ENCODE measurements at regions not wholly inside any gene's neighbourhood (a gene's known extent, or its start where the extent isn't known, plus 50 kb on each side); places are given as distances from the start of the nearest gene placed in this dataset.
A peak's percentile ranks its signal among the peaks of the same experiment; 100 is the strongest.
"Not testable (repeated sequence)": the region's sequence is repeated elsewhere in the genome, so short reads cannot be mapped to it uniquely, and the experiment has no call there.

DNA sequence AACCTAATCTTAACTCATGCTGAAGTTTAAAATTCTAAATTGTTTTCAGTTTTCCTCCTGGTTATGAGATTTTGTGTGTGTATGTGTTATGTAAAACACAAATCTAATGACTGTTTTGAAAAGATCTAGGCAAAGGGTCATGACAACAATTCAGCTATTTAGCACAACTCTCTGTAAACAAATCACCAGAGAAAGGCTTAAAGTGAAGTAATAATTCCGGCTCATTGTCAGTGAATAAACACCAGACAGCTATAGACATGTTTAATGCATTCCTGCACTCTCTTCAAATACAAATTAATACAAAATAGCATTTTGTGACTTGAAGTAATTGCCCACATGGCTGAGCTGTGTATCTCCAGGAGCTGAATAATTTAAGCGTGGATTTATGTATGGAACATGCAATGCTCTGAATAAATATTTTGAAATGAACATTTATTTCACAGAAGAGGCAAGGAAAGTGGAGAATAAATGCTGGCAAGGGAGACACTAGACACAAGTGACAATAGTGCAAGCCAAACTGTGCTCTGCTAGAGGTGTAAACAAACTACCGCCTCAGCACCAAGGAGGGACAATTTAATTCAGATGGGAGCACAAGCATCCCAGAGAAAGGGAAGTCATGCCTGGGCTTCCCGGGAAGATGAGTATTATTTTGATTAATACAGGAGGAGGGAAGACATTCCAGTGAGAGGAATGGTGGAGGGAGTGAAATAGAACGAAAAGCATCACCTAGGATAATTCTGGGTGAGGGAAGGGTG is 133.6 kb upstream of the XPO1 start:
- peak; percentile 93 for FAIRE-seq

DNA sequence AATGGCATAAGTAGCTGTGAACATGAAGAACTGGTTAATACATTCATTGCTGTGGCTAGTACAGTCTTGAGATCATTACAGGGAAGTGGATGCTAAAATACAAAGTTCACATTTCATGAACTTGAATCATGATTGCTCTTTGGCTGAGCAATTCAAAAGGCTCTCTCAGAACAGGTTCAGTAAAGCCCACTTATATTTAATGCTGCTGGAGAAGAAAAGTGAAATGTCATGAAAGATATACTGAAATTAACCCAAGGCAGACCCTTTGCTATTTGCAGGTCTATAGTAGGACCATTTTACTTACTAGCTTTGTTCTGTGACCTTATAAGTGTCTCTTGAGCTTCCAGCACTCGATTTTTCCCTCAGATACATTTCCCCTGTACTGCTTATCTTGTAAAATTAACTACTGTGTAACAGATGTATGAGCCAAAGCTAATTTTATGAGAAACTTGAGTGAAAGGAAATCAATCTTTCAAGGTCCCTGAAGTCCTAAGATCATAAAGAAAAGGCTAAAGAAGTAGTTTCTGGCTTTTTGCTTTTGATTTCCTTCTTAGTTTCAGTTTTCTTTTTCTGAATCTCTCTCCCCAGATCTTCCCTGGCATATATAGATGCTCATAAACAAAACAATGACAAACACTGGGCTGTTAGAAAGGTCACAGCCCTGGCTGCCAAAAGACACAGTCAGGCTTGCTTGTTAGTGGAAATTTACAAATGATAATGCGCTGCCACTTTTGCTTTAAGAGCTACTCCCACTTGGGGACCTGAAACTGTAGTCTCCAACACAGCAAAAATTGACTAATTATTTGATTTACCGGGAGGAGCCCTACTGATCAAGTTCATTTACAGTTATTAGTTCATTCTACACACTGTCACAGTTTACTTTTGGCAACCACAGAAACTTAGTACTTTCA is 132.7 kb upstream of the XPO1 start:
- no peak for FAIRE-seq

DNA sequence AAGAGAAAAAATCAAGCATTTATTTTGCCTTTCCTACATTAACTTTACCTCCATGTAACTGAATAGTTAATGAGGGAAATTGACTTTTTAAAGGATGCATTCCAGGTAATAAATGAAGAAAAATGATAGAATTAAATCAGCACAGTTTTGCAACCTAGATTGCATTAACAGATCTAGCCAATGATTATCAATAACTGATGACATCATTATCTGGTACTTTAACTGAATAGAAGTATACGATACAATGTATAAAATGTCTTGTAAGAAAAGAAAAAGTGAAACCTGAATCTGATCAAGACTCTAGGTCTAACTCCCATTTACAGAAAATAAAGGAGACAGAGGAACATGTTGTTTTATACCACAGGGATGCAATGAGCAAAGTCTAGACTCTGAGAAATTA is 126.0 kb upstream of the XPO1 start:
- no peak for FAIRE-seq

DNA sequence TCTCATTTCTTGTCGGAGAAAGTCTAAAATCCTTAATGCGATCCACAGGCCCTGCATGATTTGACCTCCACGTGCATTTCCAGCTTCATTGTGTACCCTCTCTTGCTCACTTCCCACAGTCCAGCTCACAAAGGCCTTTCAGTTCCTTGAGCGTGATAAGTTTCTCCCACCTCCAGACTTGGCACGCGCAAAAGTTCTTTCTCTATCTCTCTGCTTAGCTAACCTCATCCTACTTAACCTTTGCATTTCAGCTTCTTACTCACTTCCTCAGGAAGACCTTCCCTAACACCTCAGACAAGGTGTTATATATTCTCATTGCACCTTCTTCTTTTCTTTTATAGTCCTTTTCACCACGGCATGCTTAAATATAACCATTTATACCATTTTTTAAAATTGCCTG is 124.8 kb upstream of the XPO1 start:
- FAIRE-seq: no peak

DNA sequence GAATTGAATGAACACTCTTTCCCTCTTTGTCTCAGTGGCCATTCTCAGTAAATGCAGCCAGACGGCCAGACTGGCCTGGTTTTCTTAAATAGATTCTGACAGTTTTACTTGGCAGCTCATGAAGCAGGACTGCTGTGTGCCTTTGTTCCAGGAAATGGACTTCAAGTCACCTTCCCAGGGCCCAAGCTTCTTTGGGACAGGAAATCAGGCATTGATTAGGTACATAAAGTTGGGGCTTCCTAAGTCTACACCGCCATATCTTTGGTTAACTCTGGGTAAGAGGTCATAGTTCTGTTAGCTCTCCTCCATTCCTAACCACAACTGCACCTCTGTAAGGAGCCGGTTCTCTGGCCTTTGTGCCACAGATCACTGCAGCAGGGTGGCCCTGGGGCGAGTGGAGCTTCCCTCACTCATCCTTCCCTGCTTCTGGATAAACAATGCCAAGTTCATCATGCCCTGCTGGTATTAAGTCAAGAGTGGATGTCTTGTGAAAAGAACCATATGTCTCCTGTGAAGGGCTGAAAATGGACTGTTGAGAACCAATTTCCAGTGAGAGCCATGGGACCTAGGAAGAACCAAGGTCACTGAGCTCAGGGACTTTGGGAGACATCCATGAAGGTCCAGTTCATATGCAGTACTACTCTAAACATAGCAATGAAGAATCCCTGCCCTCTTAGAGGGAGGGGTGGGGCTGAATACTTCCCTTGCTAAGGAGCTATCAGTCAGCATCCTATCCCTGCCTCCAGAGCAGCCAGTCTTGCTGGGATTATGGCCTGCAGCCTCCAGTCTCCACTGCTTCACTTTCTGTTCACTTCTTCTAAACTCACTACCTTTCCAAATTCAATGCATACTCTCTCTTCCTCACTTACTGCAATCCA is 122.6 kb upstream of the XPO1 start:
- FAIRE-seq: no peak

DNA sequence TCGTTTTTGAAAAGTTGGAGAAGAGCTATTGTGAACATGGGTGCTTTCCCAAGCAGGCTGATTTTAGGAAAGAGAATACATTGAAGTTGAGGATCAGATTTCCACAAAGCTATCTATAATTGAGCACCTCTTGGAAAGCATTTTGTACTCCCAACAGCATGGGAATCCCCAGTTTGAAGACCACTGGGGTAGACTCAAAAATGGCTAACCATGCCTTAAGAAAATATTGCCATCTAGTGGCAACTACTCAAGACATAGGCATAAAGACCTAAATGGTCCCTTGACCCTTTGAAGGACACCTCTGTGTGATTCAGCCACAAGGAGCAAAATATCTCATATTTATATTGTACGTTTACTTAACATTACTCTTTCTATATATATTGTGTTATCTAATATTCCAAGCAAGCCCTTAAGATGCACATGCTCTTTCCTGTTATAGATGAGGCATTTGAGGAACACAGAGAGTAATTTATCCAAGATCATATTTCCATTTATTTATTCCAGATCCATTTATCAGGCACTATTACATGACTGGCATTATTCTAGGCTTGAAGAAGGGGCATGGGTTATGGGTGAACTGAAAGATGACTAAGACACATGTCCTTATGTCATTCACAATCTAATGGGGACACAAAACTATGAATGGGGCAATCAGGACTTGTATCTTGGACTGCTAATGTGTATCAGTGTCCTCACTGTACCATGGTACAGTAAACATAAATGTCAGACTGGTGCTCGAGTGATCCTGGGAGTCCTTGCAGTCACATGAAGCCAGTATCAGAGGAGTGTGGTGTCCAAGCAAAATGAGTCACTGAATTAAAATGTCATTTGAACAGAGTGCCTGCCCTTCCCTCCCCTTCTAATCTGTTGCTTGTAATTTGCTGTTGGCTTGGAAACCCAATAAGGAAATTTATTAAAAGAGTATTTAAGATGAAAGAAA is 121.0 kb upstream of the XPO1 start:
- no peak for FAIRE-seq

DNA sequence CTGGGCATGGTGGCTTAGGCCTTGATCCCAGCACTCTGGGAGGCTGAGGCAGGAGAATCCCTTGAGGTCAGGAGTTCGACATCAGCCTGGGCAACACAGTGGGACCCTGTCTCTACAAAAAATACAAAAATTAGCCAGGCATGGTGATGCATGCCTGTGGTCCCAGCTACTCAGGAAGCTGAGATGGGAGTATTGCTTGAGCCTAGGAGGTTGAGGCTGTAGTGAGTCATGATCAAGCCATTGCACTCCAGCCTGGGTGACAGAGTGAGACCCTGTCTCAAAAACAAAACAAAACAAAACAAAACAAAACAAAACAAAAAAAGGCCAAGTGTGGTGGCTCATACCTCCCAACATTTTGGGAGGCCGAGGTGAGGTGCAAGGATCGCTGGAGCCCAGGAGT is 111.8 kb upstream of the XPO1 start:
- FAIRE-seq: not testable (repeated sequence)

DNA sequence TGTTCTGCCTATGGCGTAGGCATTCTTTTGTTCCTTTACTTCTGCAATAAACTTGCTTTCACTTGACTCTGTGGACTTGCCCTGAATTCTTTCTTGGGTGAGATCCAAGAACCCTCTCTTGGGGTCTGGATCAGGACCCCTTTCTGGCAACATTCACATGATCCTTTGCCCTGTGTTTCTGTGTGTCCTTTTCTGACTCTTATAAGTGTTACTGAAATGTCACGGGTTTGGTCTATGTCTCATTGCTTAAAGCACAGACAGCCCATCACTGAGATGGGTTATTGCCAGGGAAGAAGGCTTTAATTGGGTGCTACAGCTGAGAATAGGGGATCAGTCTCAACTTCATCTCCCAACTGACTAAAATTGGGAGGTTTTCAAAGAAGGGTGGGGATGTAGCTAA is 110.9 kb upstream of the XPO1 start:
- FAIRE-seq: no peak

DNA sequence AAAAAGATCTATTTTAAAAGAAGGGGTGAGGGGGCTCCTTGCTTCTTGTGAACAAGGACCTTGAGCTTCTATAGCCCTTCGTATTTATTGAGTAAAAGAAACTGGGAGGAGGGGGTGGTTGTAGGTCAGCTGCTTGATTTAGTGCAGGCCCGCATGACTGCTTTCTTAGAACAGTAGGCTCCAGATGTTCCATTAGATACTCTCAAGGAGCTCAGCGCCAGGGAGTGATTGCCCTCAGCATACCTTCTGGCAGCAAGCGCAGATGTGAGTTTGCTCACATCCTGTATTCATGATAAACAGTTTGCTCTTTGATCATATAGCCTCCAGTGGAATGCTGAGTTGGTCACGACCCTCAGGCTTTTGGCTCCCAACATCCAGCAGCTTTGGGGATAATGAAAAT is 108.9 kb upstream of the XPO1 start:
- FAIRE-seq: no peak

DNA sequence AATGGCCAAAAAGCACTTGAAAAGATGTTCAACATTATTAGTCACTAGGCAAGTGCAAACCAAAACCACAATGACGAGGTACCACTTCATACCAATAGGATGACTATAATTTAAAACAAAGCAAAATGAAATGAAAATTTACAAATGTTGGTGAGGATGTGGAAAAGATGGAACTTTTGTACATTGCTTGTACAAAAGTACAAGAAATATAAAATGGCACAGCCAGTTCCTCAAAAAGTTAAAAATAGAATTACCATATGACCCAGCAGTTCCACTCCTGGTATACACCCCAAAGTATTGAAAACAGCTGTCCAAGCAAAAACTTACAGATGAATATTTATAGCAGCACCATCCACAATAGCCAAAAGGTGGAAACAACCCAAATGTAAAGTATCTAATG is 107.8 kb upstream of the XPO1 start:
- no peak for FAIRE-seq

DNA sequence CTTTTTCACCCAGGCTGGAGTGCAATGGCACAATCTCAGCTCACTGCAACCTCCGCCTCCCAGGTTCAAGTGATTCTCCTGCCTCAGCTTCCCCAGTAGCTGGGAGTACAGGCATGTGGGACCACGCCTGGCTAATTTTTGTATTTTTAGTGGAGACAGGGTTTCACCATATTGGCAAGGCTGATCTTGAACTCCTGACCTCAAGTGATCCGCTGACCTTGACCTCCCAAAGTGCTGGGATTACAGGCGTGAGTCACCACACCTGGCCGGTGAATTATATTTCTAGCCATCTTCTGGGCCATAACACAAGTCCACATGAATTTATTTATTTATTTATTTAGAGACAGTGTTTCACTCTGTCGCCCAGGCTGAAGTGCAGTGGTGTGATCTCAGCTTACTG is 105.0 kb upstream of the XPO1 start:
- FAIRE-seq: not testable (repeated sequence)

DNA sequence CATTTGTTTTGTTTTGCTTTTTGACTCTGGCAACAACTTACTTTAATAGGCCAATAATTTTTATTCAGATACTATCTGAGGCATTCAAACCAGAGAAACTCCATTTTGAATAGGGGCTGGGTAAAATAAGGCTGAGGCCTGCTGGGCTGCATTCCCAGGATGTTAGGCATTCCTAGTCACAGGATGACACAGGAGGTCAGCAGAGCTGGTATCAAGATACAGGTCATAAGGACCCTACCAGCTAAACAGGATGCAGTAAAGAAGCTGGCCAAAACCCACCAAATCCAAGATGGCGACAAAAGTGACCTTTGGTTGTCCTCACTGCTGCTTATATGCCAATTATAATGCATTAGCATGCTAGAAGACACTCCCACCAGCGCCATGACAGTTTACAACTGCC is 102.2 kb upstream of the XPO1 start:
- FAIRE-seq: no peak

DNA sequence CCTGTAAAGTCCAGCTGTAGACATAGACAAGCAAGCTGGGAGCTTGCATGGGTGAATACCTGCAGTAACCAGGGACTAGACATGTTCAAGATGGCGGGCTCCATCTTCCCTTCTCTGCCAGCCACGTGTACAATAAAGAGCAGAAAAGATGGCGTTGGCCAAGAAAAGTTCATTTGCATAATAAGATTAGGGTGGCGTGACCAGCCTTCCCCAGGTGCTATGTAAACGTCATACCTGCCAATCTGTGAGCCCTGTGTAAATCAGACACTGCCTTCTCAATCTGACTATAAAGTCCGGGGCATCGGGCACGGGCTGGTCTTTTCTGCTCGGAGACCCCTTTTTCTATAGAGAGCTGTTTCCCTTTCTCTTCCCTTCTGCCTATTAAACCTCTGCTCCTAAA is 101.6 kb upstream of the XPO1 start:
- FAIRE-seq: no peak

DNA sequence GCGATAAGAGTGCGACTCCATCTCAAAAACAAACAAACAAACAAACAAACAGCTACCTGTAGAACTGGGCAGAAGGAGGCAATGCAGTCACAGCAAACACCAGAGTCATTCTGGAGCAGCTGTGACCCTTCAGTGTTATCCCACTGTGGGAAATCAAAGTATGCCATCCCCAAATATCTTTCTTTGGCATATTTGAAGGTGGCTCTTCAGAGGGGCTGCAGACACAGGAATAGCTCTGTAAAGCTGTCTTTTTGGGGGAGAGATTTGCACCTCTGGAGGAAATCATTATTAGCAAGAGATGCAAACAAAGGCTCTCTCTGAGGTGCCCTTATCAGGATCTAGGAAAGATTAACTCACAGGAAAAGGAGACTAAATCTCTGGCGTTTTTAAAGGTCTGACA is 98.5 kb upstream of the XPO1 start:
- FAIRE-seq: no peak

DNA sequence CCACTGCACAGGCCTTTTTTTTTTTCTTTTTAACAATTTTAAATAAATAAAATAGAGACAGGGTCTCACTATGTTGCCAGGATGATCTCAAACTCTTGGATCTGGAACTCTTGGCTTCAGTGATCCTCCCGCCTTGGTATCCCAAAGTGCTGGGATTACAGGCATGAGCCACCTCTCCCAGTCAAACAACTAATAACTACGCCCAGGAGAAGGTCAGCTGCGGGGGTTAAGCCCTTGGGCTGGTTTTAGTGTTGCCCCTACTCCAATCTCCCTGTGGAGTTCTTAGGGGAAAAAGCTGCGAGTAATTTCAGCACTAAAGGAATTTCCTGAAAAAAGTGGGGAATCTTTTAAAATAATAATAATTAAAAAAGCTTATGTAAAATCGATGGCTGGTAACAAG is 96.4 kb upstream of the XPO1 start:
- no peak for FAIRE-seq

DNA sequence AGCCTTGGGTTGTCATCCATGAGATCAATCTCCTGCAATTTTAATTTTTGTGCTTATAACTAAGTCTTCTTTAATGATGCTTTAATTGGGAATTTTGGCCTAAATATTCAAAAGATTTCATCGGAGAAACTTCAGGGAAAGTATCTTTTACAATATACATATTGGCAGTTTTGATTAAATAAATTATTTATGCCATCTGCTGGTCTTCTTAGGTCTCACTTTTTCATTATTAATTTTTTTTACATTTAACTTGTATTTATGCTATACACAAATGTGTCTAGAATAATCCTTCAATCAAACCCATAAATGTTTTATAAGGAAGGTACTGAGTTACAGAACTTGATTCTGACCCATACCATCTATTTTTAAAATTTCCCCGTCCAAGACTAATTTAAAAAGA is 95.1 kb upstream of the XPO1 start:
- FAIRE-seq: no peak

DNA sequence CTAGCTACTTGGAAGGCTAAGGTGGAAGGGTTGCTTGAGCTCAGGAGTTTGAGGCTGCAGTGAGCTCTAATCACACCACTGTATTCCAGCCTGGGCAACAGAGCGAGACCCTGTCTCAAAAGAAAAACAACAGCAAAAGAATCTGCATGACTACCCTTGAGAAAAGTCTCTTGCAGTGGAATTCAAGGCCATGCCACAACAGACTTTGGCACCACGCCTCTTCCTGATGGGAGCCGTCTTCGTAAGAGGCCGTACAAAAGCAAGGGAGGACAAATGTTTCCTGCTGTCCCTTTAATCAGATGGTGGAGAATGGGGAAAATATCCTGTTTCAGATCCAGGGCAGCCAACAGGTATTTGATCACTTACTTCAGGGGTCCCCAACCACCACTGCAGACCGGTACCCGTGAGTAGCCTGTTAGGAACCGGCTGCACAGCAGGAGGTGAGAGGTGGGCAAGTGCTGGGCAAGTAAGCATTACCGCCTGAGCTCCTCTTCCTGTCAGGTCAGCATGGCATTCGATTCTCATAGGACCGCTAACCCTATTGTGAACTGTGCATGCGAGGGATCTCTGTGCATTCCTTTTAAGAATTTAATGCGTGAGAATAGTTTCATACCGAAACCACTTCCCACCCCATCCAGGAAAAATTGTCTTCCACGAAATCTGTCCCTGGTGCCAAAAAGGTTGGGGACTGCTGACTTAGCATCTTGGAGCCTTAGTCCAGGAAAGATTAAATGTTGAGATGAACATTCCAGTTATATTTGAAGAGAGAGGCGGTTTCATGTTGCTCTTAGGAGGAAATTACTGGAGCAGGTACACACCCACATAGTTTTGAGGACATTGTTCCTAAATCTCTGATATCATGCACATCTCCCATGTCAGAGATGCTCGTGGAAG is 94.4 kb upstream of the XPO1 start:
- no peak for FAIRE-seq

DNA sequence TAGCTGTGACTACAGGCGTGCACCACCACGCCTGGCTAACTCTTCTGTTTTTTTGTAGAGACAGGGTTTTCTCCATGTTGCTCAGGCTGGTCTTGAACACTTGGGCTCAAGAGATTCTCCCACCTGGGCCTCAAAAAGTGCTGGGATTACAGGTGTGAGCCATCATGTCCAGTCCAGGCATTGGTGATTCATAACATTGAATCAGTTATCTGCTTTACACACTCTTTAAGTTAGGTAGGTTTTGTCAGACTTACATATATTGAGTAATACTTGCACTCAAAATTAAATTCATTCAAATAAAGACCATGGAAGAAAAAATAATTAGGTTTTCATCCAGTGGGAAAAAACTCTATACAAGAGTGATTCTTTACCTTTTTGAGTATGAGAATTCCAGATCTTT is 93.2 kb upstream of the XPO1 start:
- FAIRE-seq: no peak

DNA sequence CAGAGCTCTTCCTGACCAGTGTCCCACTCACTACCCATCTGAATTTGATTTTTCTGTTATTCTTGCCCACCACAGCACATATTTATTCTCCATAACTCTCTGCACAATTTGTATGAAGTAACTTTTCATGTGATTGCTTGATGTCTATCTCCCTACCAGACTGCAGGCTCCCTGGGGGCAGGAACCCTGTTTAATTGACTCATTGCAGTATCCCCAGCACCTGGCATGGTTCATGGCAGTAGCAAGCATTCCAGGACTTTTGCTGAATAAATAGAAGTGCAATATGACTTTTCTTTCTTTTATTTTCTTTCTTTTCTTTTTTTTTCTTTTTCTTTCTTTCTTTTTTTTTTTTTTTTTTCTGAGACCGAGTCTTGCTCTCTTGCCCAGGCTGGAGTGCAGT is 88.7 kb upstream of the XPO1 start:
- no peak for FAIRE-seq

DNA sequence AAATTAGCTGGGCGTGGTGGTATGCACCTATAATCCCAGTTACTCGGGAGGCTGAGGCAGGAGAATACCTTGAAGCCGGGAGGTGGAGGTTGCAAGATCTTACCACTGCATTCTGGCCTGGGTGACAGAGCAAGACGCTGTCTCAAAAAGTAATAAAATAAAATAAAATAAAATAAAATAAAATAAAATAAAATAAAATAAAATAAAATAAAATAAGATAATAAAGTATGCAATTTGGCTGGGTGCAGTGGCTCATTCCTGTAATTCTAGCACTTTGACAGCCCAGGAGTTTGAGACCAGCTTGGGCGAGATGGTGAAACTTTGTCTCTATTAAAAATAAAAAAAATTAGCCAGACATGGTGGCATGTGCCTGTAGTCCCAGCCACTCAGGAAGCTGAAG is 85.6 kb upstream of the XPO1 start:
- no peak for FAIRE-seq
